ENCODE measurements at regions not wholly inside any gene's neighbourhood (a gene's known extent, or its start where the extent isn't known, plus 50 kb on each side); places are given as distances from the start of the nearest gene placed in this dataset.

DNA sequence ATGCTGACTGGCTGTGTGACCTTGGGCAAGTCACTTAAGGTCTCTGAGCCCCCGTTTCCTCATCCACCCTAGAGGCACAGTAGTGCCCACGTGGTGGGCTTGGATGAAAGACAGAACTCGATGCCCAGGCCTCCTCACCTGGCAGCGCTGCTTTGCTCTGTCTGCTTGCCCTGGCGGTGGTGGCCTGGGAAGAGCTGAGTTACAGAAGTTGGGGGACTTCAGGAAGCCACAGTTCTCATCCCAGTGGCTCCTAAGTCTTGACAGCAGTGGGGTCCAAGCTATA lies 171.5 kb upstream of the IER5L start:
- no peak for DNase-seq (ENCODE audit: low read depth in 2 of 3, low spot score in 2 of 3)

DNA sequence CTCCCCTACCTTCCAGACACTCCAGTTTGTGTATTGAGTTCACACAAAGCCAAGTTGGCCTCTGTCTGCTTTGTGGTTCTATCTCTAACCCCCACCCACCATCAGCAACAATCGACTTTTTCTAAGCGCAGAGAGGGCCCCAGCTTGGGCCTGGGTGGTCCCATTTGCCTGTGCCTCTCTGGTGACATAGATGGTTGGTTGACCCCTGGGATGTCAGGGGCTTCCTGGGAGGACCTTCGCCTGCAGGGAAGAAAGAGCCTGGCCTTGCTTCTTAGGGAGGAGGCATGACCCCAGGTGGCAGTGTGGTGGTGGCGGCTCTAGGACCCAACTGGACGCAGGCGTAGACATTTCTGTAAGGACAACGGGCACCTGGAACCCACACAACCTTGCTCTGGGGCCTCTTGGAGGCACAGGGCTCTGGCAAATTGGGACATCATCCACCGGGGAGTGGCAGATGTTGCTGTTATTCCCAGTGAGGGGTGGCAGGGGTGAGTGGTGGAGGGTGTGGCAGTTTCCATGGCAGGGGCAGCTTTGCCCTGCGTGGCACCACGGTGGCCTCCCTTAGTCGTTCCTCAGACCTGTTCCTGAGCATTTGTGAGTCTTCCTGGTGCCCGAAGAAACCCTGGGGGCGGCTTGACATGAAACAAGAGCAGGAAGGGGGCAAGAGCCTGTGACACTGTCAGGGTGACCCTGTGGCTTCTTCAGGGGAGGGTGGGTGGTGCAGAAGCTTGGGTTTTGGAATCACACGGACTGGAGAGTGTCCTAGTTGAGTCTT lies 171.0 kb upstream of the IER5L start:
- no peak for DNase-seq (ENCODE audit: low read depth in 2 of 3, low spot score in 2 of 3)

DNA sequence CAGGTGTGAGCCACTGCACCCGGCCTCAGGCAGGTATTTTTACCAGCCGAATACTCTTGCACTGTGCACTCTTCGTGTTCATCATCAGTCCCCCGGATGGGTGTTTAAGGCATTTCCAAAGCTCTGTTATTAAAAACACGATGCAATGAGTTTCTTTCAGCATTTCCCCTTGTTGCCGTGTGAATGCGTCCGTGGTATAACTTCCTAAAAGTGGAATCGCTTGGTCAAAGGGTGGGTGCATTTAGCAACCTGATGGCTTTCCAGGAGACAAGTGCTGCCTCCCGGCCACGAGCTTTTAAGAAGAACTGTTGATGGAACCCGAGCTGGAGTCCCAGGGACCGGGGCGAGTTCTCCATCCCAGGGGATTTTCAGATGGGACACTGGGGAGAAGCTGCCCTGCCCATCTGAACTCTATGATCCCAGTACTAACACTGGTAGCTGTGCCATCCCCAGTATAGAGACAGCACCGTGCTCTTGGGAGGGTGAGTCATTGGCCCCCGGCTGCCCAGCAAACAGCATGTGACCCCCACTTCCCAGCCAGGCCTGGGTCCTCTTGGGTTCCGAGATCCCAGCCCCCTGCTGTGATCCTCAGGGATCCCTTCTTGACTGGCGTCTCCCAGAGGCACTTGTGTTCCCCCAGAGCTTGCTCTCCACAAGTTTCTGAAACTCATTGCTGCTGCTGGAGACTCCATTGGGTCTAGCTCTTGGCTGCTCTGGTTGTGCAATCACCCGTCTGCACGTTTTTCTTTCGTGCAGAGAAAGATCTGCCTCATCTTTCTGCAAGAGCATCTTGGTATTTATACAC lies 169.5 kb upstream of the IER5L start:
- no peak for DNase-seq (ENCODE audit: low read depth in 2 of 3, low spot score in 2 of 3)

DNA sequence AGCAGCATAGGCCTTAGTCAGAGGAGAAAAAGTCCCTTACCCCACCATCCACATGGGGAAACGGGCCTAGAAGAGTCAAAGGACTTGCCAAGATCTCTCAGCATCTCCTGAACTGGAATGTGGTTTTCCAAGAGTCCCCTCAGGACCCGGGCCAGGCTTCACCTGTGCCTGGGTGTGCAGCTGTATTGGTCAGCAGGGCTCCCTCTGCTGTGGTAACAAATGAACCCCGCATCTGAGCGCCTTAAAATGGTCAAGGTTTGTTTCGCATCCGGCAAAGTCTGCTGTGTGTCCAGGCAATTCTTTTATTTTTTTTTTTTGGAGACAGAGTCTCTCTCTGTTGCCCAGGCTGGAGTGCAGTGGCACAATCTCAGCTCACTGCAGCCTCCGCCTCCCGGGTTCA lies 168.0 kb upstream of the IER5L start:
- no peak for DNase-seq (ENCODE audit: low read depth in 2 of 3, low spot score in 2 of 3)

GRCh38 chr9:129344641-129345495 lies 166.8 kb upstream of the IER5L start:
- no peak for DNase-seq (ENCODE audit: low read depth in 2 of 3, low spot score in 2 of 3)

DNA sequence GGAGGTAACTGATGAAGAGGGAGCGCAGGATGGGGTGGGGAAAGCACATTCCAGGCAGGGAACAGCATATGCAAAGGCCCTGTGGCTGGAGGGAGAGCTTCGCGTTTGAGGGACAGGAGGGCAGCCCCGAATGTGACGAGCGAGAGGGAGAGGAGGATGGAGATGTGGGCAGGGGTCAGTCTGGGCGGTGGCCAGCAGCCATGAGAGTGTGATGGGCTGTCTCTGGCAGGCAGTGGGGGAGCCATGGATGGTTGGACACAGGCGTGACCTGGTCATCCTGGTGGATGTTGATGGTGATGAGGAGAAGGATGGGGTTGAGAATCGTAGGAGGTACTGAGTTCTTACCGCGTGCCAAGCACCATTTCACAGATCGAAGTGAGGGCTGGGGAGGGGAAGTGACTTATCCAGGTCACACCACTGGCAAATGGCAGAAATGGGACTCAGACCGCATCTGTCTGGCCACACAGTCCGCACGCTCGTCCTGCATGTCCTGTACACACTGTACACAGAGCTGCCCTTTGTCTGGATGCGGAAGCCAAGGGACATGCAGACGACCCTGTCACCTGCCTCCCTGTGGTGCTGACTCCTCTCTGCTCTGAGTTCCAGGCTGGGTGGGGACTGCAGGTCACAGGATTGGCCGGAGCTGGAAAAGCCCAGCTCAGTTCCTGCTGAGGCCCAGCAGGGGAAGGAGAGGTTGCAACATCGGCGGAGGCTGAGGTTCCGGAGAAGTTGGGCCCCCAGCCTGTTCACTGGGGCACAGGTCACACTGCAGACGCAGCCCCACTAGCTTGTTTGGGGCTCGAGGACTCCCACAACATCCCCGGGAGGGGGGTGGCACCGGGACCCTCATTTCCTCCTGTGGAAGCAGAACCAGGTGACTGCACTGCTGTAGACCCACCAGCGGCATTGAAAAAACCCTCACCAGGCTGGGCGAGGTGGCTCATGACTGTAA lies 165.6 kb upstream of the IER5L start:
- DNase-seq (ENCODE audit: low read depth in 2 of 3, low spot score in 2 of 3): no peak

DNA sequence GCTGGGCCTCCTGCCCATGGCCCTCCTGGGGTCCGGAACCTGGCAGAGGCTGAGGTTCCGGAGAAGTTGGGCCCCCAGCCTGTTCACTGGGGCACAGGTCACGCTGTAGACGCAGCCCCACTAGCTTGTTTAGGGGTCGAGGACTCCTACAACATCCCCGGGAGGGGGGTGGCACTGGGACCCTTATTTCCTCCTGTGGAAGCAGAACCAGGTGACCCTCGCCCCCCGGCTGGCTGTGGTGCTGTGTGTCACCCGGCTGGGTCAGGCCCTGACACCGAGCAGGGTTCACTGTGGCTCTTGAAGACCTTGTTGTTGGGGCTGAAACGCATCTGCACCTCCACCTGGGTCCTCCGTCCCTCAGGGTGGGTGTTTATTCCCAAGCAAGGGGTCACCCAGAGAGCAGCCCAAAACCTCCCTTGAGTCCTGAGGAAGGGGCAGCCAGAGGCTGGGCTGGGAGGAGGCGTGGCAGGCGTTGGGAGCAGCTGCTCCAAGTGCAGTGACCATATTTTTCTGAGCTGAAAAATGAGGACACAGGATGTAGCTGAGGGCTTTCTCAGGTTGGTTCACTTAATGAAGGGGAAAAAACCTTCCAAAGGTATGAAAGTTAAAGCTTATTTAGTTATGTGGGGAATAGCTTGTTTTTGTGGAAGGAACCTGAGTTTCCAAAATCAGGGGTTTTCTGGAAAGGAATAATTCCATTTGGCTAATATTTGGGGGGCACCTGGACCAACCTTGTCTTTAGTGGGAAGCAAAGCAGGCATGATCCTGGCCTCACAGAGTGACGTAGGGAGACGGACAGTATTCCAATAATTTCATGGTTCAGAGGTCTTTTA lies 164.7 kb upstream of the IER5L start:
- DNase-seq (ENCODE audit: low read depth in 2 of 3, low spot score in 2 of 3): no peak

DNA sequence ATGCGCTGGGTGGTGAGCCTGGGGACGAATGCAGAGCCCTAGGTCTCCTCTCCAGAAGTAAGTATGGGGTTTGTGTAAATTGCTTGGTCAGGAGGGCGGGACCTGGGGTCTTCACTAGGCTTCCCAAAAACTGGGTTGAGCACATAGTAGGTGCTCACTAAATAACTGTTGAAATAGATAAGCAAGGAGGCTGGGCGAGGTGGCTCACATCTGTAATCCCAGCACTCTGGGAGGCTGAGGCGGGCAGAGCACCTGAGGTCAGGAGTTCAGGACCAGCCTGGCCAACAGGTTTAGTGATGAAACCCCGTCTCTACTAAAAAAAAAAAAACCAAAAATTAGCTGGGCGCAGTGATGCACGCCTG lies 163.9 kb upstream of the IER5L start:
- DNase-seq (ENCODE audit: low read depth in 2 of 3, low spot score in 2 of 3): no peak

- no peak for DNase-seq (ENCODE audit: low read depth in 2 of 3, low spot score in 2 of 3)
Observed at GRCh38 chr9:129341171-129341986, 163.3 kb upstream of the IER5L start.

GRCh38 chr9:129340427-129341170 lies 162.5 kb upstream of the IER5L start:
- no peak for DNase-seq (ENCODE audit: low read depth in 2 of 3, low spot score in 2 of 3)

DNA sequence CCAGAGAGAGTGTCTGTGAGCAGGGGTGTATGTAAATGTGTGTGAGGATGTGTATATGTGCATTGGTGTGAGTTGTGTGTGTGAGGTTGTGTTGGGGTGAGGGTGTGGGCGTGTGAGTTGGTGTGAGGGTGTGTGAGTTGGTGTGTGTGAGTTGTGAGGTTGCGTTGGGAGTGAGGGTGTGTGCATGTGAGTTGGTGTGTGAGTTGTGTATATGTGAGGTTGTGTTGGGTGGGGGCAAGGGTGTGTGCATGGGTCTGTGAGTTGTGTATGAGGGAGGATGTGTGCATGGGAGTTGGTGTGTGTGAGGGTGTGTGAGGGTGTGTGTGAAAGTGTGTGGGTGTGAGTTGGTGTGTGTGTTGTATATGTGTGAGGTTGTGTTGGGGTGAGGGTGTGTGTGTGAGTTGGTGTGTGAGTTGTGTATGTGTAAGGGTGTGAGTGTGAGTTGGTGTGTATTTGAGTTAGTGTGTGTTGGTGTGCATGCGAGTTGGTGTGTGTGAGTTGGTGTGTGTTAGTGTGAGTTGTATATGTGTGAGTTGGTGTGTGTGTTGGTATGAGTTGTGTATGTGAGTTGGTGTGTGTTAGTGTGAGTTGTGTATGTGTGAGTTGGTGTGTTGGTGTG lies 161.6 kb upstream of the IER5L start:
- no peak for DNase-seq (ENCODE audit: low read depth in 2 of 3, low spot score in 2 of 3)

- DNase-seq (ENCODE audit: low read depth in 2 of 3, low spot score in 2 of 3): no peak
Observed at GRCh38 chr9:129338724-129339430, 160.8 kb upstream of the IER5L start.

DNA sequence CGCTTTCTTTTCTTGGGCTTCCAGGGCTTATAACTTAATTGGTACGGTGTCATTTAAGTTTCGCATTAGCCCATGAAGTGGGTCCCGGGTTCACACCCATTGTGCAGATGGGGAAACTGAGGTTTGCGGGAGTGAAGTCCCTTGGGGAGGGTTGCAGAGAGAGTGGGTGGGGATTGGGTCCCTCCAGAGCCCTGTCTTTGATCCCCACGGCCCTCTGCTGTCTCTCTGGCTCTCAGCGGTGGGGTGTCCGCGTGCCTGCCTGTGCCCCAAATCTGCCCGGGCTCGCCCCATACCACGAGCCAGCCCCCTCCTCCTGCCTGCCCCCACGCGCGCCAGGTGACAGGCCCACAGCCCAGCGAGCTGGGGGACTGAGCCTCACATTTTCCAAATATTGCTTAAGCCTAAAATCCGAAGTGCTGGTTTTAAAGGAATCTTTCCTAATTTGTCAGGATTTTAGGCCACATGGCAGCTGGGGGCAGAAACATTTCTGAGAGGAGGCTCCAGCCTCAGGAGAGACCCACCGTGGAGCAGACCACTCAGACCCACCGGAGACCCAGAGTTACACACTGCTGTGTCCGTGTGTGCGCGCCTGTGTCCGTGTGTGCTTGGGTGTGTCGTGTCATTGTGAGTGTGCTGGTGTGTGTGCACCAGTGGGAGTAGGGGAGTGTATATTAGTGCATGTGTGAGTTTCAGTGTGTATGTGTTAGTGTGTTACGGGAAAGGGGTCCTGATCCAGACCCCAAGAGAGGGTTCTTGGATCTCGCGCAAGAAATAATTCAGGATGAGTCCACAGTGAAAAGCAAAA lies 159.5 kb upstream of the IER5L start:
- DNase-seq (ENCODE audit: low read depth in 2 of 3, low spot score in 2 of 3): no peak

DNA sequence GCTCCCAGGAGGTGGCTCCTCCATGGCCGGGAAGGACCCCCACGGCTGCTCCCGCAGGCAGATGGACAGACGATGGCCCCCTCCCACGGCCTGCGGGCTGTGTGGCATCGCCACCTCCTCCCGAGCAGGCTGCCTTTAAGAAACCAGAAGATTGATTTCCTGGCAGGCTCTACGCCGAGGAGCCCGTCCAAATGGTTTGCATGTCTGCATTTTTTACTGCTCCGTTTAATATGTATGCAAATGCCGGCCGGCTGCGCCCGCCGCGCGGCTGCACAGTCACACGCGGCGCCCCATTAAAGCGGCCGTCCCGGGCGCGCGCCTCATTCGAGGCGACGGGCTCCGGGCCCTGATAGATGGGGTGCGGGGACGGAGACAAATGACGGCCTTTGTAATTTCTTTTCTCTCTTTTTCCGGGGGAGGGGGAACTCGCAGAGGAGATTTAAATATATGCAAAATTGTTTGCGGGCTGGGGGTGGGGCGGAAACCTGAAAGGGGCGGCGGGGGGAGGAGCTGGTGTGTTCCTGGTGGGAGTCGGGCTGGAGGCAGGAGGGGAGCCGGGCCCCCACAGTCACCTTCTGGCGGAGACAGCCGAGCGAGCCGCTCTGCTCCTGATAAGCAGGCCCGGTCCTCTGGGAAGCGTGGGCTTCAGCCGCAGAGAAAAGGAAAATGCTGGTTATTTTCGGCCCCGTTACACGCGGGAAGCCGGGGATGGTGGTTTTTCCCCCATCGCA lies 158.7 kb upstream of the IER5L start:
- DNase-seq (ENCODE audit: low read depth in 2 of 3, low spot score in 2 of 3): no peak

DNA sequence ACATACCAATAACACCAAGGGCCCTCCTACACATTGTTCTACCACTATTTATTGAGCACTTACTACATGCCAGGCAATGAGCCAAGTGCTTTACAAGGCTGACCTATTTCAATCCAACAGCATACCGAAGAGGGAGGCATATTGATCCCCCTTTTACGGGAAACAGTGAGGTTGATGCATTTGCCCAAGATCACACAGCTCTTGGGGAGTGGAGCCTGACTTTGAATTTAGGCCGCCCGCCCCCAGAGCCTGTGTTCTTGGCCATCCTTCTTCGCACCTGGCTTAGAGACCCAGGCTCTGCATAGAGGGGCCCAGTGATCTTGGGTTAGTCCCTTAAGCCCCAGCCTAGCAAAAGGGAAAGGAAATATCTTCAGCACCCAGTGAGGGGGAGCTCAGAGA lies 158.1 kb upstream of the IER5L start:
- no peak for DNase-seq (ENCODE audit: low read depth in 2 of 3, low spot score in 2 of 3)

Data from activated CD8-positive, alpha-beta memory T cell treated with anti-CD3 and anti-CD28 coated beads for 48 hours (primary cell).